GM23338 (cell line): ENCODE measurements at regions not wholly inside any gene's neighbourhood (a gene's known extent, or its start where the extent isn't known, plus 50 kb on each side); places are given as distances from the start of the nearest gene placed in this dataset.

ENCODE experiments used
- ATAC-seq: fragments of 200-7000 bp; cut with Tn5 transposase; 3 replicates; pipeline ENCODE4 v1.9.1; 2020
- DNase-seq: peaks from one replicate; pipeline ENCODE4 v3.0.0-alpha.2; 2015; ENCODE audit warnings: low spot score
- H2AFZ ChIP-seq: fragments of 200-600 bp; sonication (generic); 2 replicates; pipeline ENCODE4 v1.8.0; 2016; ENCODE audit warnings: antibody characterized with exemption, mild to moderate bottlenecking, moderate library complexity
- H3F3A ChIP-seq: fragments of 200-600 bp; sonication (generic); replicated peaks from 2 replicates; pipeline ENCODE4 v1.8.0; 2017; ENCODE audit warnings: antibody characterized with exemption, mixed run types, low read depth
- H3K27ac ChIP-seq: fragments of 200-600 bp; sonication (generic); 2 replicates; pipeline ENCODE4 v1.6.1; 2016; ENCODE audit warnings: low read depth
- H3K27me3 ChIP-seq: fragments of 200-600 bp; sonication (generic); 2 replicates; pipeline ENCODE4 v1.8.0; 2016; ENCODE audit warnings: mild to moderate bottlenecking, mixed run types, moderate library complexity; ENCODE audit not compliant: insufficient read depth
- H3K36me3 ChIP-seq: fragments of 200-600 bp; sonication (generic); 2 replicates; pipeline ENCODE4 v1.8.0; 2016; ENCODE audit warnings: mild to moderate bottlenecking; ENCODE audit not compliant: insufficient read depth
- H3K4me1 ChIP-seq: fragments of 200-600 bp; sonication (generic); 2 replicates; pipeline ENCODE4 v1.8.0; 2016; ENCODE audit warnings: mild to moderate bottlenecking, moderate library complexity; ENCODE audit not compliant: insufficient read depth
- H3K4me2 ChIP-seq: fragments of 200-600 bp; sonication (generic); 2 replicates; pipeline ENCODE4 v1.7.1; 2017; ENCODE audit warnings: mixed run types
- H3K4me3 ChIP-seq: fragments of 200-600 bp; sonication (generic); 2 replicates; pipeline ENCODE4 v1.6.1; 2016; ENCODE audit warnings: mixed run types
- H3K79me2 ChIP-seq: fragments of 200-600 bp; sonication (generic); replicated peaks from 2 replicates; pipeline ENCODE4 v1.8.0; 2017; ENCODE audit warnings: mild to moderate bottlenecking; ENCODE audit not compliant: insufficient read depth
- H3K9me2 ChIP-seq: fragments of 200-600 bp; sonication (generic); 2 replicates; pipeline ENCODE4 v1.8.0; 2017; ENCODE audit not compliant: insufficient read depth
- H4K20me1 ChIP-seq: fragments of 200-600 bp; sonication (generic); replicated peaks from 2 replicates; pipeline ENCODE4 v1.8.0; 2017; ENCODE audit warnings: mild to moderate bottlenecking; ENCODE audit not compliant: insufficient read depth
- H3K27ac Mint-ChIP-seq: 2 replicates; pipeline ENCODE4 v1.8.0; 2020; ENCODE audit warnings: inconsistent platforms, mild to moderate bottlenecking, moderate library complexity, mixed read lengths
- H3K27me3 Mint-ChIP-seq: 3 replicates; pipeline ENCODE4 v1.8.0; 2022; ENCODE audit warnings: low read depth, mild to moderate bottlenecking, moderate library complexity, mixed read lengths, inconsistent platforms; ENCODE audit not compliant: insufficient read depth, poor library complexity
- H3K36me3 Mint-ChIP-seq: 3 replicates; pipeline ENCODE4 v1.8.0; 2021; ENCODE audit warnings: low read depth, mild to moderate bottlenecking, inconsistent platforms, moderate library complexity, mixed read lengths
- H3K4me1 Mint-ChIP-seq: 3 replicates; pipeline ENCODE4 v1.8.0; 2020; ENCODE audit warnings: mild to moderate bottlenecking, inconsistent platforms, mixed read lengths
- H3K4me3 Mint-ChIP-seq: 3 replicates; pipeline ENCODE4 v1.8.0; 2021; ENCODE audit warnings: moderate library complexity, mild to moderate bottlenecking, inconsistent platforms, mixed read lengths
- H3K9me3 Mint-ChIP-seq: 3 replicates; pipeline ENCODE4 v1.8.0; 2020; ENCODE audit warnings: moderate library complexity, mild to moderate bottlenecking, inconsistent platforms, mixed read lengths
- ETS1 ChIP-seq: IDR thresholded peaks from 2 replicates; pipeline ENCODE4 v1.6.1; 2016; ENCODE audit warnings: antibody characterized with exemption
- JUNB ChIP-seq: IDR thresholded peaks from one replicate; pipeline ENCODE4 v1.6.1; 2016; ENCODE audit warnings: antibody characterized with exemption; ENCODE audit not compliant: unreplicated experiment
- NANOG ChIP-seq: IDR thresholded peaks from 2 replicates; pipeline ENCODE4 v1.6.1; 2016; ENCODE audit warnings: antibody characterized with exemption, borderline replicate concordance
- POLR2AphosphoS5 ChIP-seq: IDR thresholded peaks from 2 replicates; pipeline ENCODE4 v1.6.1; 2016; ENCODE audit warnings: antibody characterized with exemption, low read depth
- ZNF331 ChIP-seq: fragments of 250-450 bp; sonication (Bioruptor Pico); IDR thresholded peaks from 2 replicates; pipeline ENCODE4 v1.5.0; 2020; ENCODE audit warnings: low read depth, mild to moderate bottlenecking, moderate library complexity
- ZNF462 ChIP-seq: fragments of 250-450 bp; sonication (Bioruptor Pico); IDR thresholded peaks from 2 replicates; pipeline ENCODE4 v1.5.0; 2020; ENCODE audit warnings: mild to moderate bottlenecking, moderate library complexity
- TF ChIP-seq, protein P1 (sequence below), 2 experiments: fragments of 200-600 bp in 1 of 2; sonication (generic) in 1 of 2; conservative IDR thresholded peaks; 2 replicates each; pipeline versions ENCODE4 v1.5.1 to v1.6.1; 2016 to 2017; ENCODE audit warnings: antibody characterized with exemption in 2 of 2, low read depth in 2 of 2, mild to moderate bottlenecking in 2 of 2, moderate library complexity in 1 of 2

- Histone ChIP-seq H3K4me1 (no peaks in the 10 kb centered on the region), H3K4me3 (no peak overlapping the region), H3F3A (no peaks in the 10 kb centered on the region), H3K27me3 (no peaks in the 10 kb centered on the region), H4K20me1 (no peaks in the 10 kb centered on the region), H2AFZ (no peak overlapping the region), H3K27ac (no peak overlapping the region), H3K4me2 (no peak overlapping the region), H3K79me2 (no peaks in the 10 kb centered on the region), H3K9me2 (no peaks in the 10 kb centered on the region), H3K36me3 (no peaks in the 10 kb centered on the region)
- DNase-seq (no peak), ATAC-seq (no peak)
- H3K9me3 Mint-ChIP-seq = no peaks in the 10 kb centered on the region
- no peak overlapping the region for H3K27ac Mint-ChIP-seq
- no peaks in the 10 kb centered on the region for H3K36me3 Mint-ChIP-seq
- H3K27me3 Mint-ChIP-seq = peaks cover 4% of the 10 kb centered on the region
- peaks cover 6% of the 10 kb centered on the region for H3K4me1 Mint-ChIP-seq
- H3K4me3 Mint-ChIP-seq = no peak overlapping the region
- TF ChIP-seq, protein P1, sequence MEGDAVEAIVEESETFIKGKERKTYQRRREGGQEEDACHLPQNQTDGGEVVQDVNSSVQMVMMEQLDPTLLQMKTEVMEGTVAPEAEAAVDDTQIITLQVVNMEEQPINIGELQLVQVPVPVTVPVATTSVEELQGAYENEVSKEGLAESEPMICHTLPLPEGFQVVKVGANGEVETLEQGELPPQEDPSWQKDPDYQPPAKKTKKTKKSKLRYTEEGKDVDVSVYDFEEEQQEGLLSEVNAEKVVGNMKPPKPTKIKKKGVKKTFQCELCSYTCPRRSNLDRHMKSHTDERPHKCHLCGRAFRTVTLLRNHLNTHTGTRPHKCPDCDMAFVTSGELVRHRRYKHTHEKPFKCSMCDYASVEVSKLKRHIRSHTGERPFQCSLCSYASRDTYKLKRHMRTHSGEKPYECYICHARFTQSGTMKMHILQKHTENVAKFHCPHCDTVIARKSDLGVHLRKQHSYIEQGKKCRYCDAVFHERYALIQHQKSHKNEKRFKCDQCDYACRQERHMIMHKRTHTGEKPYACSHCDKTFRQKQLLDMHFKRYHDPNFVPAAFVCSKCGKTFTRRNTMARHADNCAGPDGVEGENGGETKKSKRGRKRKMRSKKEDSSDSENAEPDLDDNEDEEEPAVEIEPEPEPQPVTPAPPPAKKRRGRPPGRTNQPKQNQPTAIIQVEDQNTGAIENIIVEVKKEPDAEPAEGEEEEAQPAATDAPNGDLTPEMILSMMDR (conservative IDR thresholded peaks at IDR 0.05; ENCODE audit: low read depth in 2 of 2) = no peak
Measured at GRCh38 chr11:110989428-110990133, 255.9 kb upstream of the POU2AF2 start.

DNA sequence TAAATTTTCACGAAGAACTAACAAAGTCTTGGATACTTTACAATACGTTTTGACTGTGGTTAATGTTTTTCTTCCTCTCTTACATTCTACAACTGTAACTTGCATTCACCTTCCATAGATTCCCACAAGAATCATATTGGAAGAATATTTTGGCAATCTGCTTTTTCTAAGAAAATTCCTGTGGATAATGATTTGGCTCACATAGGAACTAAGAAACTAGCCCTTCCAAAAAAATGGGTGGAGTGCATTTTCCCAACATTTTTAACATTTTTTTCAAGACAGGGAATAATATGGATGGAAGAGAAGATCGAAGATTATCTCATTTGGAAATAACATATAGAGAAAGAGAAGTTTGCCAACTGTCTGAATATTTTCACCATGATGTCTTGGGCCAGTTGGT is 256.9 kb upstream of the POU2AF2 start:
- no peak overlapping the region for H3K27ac Mint-ChIP-seq
- ATAC-seq (no peak), DNase-seq (no peak)
- H3K4me1 Mint-ChIP-seq = peaks cover 6% of the 10 kb centered on the region
- H3K27ac ChIP-seq = no peak overlapping the region
- no peaks in the 10 kb centered on the region for H3K4me1 ChIP-seq
- no peaks in the 10 kb centered on the region for H4K20me1 ChIP-seq
- no peak overlapping the region for H3K4me2 ChIP-seq
- H3K27me3 ChIP-seq = no peaks in the 10 kb centered on the region
- H3F3A ChIP-seq = no peaks in the 10 kb centered on the region
- no peak for TF ChIP-seq NANOG
- TF ChIP-seq POLR2AphosphoS5 = no peak
- no peak for TF ChIP-seq JUNB
- no peak for TF ChIP-seq ZNF462 (CRISPR knock-in tag)
- no peak for TF ChIP-seq ZNF331
- TF ChIP-seq ETS1 = no peak
- H3K9me3 Mint-ChIP-seq = no peaks in the 10 kb centered on the region
- H3K36me3 ChIP-seq = no peaks in the 10 kb centered on the region
- no peaks in the 10 kb centered on the region for H3K9me2 ChIP-seq
- no peaks in the 10 kb centered on the region for H3K79me2 ChIP-seq
- H3K4me3 ChIP-seq = no peak overlapping the region
- peaks cover 4% of the 10 kb centered on the region for H3K27me3 Mint-ChIP-seq
- no peaks in the 10 kb centered on the region for H3K36me3 Mint-ChIP-seq
- no peak overlapping the region for H2AFZ ChIP-seq
- H3K4me3 Mint-ChIP-seq = no peak overlapping the region
